ENCODE measurements at regions not wholly inside any gene's neighbourhood (a gene's known extent, or its start where the extent isn't known, plus 50 kb on each side); places are given as distances from the start of the nearest gene placed in this dataset.

DNA sequence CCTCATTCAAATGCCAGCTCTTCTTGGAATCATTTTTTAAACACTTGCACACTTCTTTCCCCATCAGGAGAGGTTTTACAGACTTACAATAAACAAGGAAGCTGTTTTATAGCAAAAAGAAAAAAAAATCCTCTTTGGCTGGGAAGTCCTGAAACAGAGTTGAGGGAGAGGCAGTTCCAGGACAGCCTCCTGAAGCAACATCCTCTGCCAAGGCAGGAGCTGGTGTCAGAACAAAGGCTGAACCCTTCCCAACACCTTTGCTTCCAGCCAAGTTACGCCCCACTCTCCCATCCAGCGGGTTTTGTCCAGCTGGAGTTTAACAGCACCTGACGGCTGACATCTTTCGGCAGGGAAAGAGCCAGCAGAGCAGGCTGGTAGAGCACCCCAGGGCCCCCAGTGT, 287.8 kb downstream of the RRAGC start:
- intact Hi-C loops (cut with micrococcal nuclease; ENCODE audit: unreplicated experiment), result no loop called here
- H3K36me3 ChIP-seq (ENCODE audit: insufficient read depth, low read length), result no peaks in the 10 kb centered on the region
- no peaks in the 10 kb centered on the region for H3K9me2 ChIP-seq (ENCODE audit: insufficient read depth, low read length)
- CTCF ChIA-PET (ENCODE audit: unreplicated experiment), result no interaction called here
- no peak overlapping the region for H3K4me3 ChIP-seq (ENCODE audit: low read depth, low read length, poor library complexity, severe bottlenecking)
- no peaks in the 10 kb centered on the region; the same call in 1 of the 2 replicates for H4K20me1 ChIP-seq (ENCODE audit: insufficient read depth, low read length)
- H3K4me2 ChIP-seq (ENCODE audit: low read length), result no peak overlapping the region
- POLR2A ChIA-PET, result no interaction called here
- H3K9me3 ChIP-seq (ENCODE audit: low read length), result no peaks in the 10 kb centered on the region
- TF ChIP-seq EZH2phosphoT487 (IDR thresholded peaks at IDR 0.05; ENCODE audit: borderline replicate concordance, low read depth, low read length) (no peak), CTCF (conservative IDR thresholded peaks at IDR 0.05; ENCODE audit: low read length) (no peak)
- no peaks in the 10 kb centered on the region for H3K79me2 ChIP-seq (ENCODE audit: insufficient read depth, low read depth, low read length)
- H2AFZ ChIP-seq (ENCODE audit: low read length), result no peak overlapping the region
- BruUV-seq (replicated peaks), result no TSS peak
- H3K4me1 ChIP-seq (ENCODE audit: insufficient read depth, low read length, poor library complexity, severe bottlenecking), result no peaks in the 10 kb centered on the region
- no peak overlapping the region for H3K27ac ChIP-seq (ENCODE audit: low read depth, low read length, poor library complexity, severe bottlenecking)
- DNase-seq (ENCODE audit: low spot score), result no peak

DNA sequence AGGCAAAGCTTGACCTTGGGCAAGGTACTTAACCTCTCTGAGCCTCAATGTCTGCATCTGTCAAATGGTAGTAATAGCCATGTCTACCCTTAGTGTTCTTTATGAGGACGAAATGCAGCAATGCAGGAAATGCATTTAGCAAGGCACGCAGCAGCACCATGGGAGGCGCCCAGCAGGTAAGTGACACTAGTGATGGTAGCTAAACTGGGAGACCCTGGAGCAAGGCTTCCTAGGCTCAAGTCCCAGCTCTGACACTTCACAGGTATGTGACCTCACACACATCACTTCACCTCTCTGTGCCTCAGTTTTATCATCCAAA, 289.0 kb downstream of the RRAGC start:
- Histone ChIP-seq H3K27ac (ENCODE audit: low read depth, low read length, poor library complexity, severe bottlenecking) (no peak overlapping the region), H3K4me2 (ENCODE audit: low read length) (no peak overlapping the region), H3K4me1 (ENCODE audit: insufficient read depth, low read length, poor library complexity, severe bottlenecking) (no peaks in the 10 kb centered on the region), H2AFZ (ENCODE audit: low read length) (no peak overlapping the region), H3K36me3 (ENCODE audit: insufficient read depth, low read length) (no peaks in the 10 kb centered on the region), H3K79me2 (ENCODE audit: insufficient read depth, low read depth, low read length) (no peaks in the 10 kb centered on the region), H3K9me2 (ENCODE audit: insufficient read depth, low read length) (no peaks in the 10 kb centered on the region), H4K20me1 (ENCODE audit: insufficient read depth, low read length) (no peaks in the 10 kb centered on the region; the same call in 1 of the 2 replicates), H3K9me3 (ENCODE audit: low read length) (no peaks in the 10 kb centered on the region), H3K4me3 (ENCODE audit: low read depth, low read length, poor library complexity, severe bottlenecking) (no peak overlapping the region)
- CTCF ChIA-PET (ENCODE audit: unreplicated experiment), result no interaction called here
- POLR2A ChIA-PET, result no interaction called here
- intact Hi-C loops (cut with micrococcal nuclease; ENCODE audit: unreplicated experiment), result no loop called here
- no TSS peak for BruUV-seq (replicated peaks)
- no peak for TF ChIP-seq CTCF (conservative IDR thresholded peaks at IDR 0.05; ENCODE audit: low read length)
- no peak for TF ChIP-seq EZH2phosphoT487 (IDR thresholded peaks at IDR 0.05; ENCODE audit: borderline replicate concordance, low read depth, low read length)
- no peak for DNase-seq (ENCODE audit: low spot score)

- Histone ChIP-seq H3K4me2 (ENCODE audit: low read length) (no peak overlapping the region), H3K4me3 (ENCODE audit: low read depth, low read length, poor library complexity, severe bottlenecking) (no peak overlapping the region), H3K79me2 (ENCODE audit: insufficient read depth, low read depth, low read length) (no peaks in the 10 kb centered on the region), H3K27ac (ENCODE audit: low read depth, low read length, poor library complexity, severe bottlenecking) (no peak overlapping the region), H3K9me2 (ENCODE audit: insufficient read depth, low read length) (no peaks in the 10 kb centered on the region), H3K9me3 (ENCODE audit: low read length) (no peaks in the 10 kb centered on the region), H3K4me1 (ENCODE audit: insufficient read depth, low read length, poor library complexity, severe bottlenecking) (no peaks in the 10 kb centered on the region), H3K36me3 (ENCODE audit: insufficient read depth, low read length) (no peaks in the 10 kb centered on the region), H2AFZ (ENCODE audit: low read length) (no peak overlapping the region), H4K20me1 (ENCODE audit: insufficient read depth, low read length) (no peaks in the 10 kb centered on the region; the same call in 1 of the 2 replicates)
- no peak for TF ChIP-seq EZH2phosphoT487 (IDR thresholded peaks at IDR 0.05; ENCODE audit: borderline replicate concordance, low read depth, low read length)
- no peak for TF ChIP-seq CTCF (conservative IDR thresholded peaks at IDR 0.05; ENCODE audit: low read length)
- DNase-seq (ENCODE audit: low spot score), result no peak
- ChIA-PET CTCF (ENCODE audit: unreplicated experiment) (no interaction called here), POLR2A (no interaction called here)
- intact Hi-C loops (cut with micrococcal nuclease; ENCODE audit: unreplicated experiment), result no loop called here
- no TSS peak for BruUV-seq (replicated peaks)
Observed at GRCh38 chr1:38569932-38570656, 289.5 kb downstream of the RRAGC start.
